GM23338 (cell line): ENCODE measurements at regions not wholly inside any gene's neighbourhood (a gene's known extent, or its start where the extent isn't known, plus 50 kb on each side); places are given as distances from the start of the nearest gene placed in this dataset.

Experiments used
- ATAC-seq: fragments of 200-7000 bp; cut with Tn5 transposase; 3 replicates; pipeline ENCODE4 v1.9.1; 2020
- DNase-seq: peaks from one replicate; pipeline ENCODE4 v3.0.0-alpha.2; 2015; ENCODE audit warnings: low spot score
- H2AFZ ChIP-seq: fragments of 200-600 bp; sonication (generic); 2 replicates; pipeline ENCODE4 v1.8.0; 2016; ENCODE audit warnings: antibody characterized with exemption, mild to moderate bottlenecking, moderate library complexity
- H3F3A ChIP-seq: fragments of 200-600 bp; sonication (generic); replicated peaks from 2 replicates; pipeline ENCODE4 v1.8.0; 2017; ENCODE audit warnings: antibody characterized with exemption, mixed run types, low read depth
- H3K27ac ChIP-seq: fragments of 200-600 bp; sonication (generic); 2 replicates; pipeline ENCODE4 v1.6.1; 2016; ENCODE audit warnings: low read depth
- H3K27me3 ChIP-seq: fragments of 200-600 bp; sonication (generic); 2 replicates; pipeline ENCODE4 v1.8.0; 2016; ENCODE audit warnings: mild to moderate bottlenecking, mixed run types, moderate library complexity; ENCODE audit not compliant: insufficient read depth
- H3K36me3 ChIP-seq: fragments of 200-600 bp; sonication (generic); 2 replicates; pipeline ENCODE4 v1.8.0; 2016; ENCODE audit warnings: mild to moderate bottlenecking; ENCODE audit not compliant: insufficient read depth
- H3K4me1 ChIP-seq: fragments of 200-600 bp; sonication (generic); 2 replicates; pipeline ENCODE4 v1.8.0; 2016; ENCODE audit warnings: mild to moderate bottlenecking, moderate library complexity; ENCODE audit not compliant: insufficient read depth
- H3K4me2 ChIP-seq: fragments of 200-600 bp; sonication (generic); 2 replicates; pipeline ENCODE4 v1.7.1; 2017; ENCODE audit warnings: mixed run types
- H3K4me3 ChIP-seq: fragments of 200-600 bp; sonication (generic); 2 replicates; pipeline ENCODE4 v1.6.1; 2016; ENCODE audit warnings: mixed run types
- H3K79me2 ChIP-seq: fragments of 200-600 bp; sonication (generic); replicated peaks from 2 replicates; pipeline ENCODE4 v1.8.0; 2017; ENCODE audit warnings: mild to moderate bottlenecking; ENCODE audit not compliant: insufficient read depth
- H3K9me2 ChIP-seq: fragments of 200-600 bp; sonication (generic); 2 replicates; pipeline ENCODE4 v1.8.0; 2017; ENCODE audit not compliant: insufficient read depth
- H4K20me1 ChIP-seq: fragments of 200-600 bp; sonication (generic); replicated peaks from 2 replicates; pipeline ENCODE4 v1.8.0; 2017; ENCODE audit warnings: mild to moderate bottlenecking; ENCODE audit not compliant: insufficient read depth
- H3K27ac Mint-ChIP-seq: 2 replicates; pipeline ENCODE4 v1.8.0; 2020; ENCODE audit warnings: inconsistent platforms, mild to moderate bottlenecking, moderate library complexity, mixed read lengths
- H3K27me3 Mint-ChIP-seq: 3 replicates; pipeline ENCODE4 v1.8.0; 2022; ENCODE audit warnings: low read depth, mild to moderate bottlenecking, moderate library complexity, mixed read lengths, inconsistent platforms; ENCODE audit not compliant: insufficient read depth, poor library complexity
- H3K36me3 Mint-ChIP-seq: 3 replicates; pipeline ENCODE4 v1.8.0; 2021; ENCODE audit warnings: low read depth, mild to moderate bottlenecking, inconsistent platforms, moderate library complexity, mixed read lengths
- H3K4me1 Mint-ChIP-seq: 3 replicates; pipeline ENCODE4 v1.8.0; 2020; ENCODE audit warnings: mild to moderate bottlenecking, inconsistent platforms, mixed read lengths
- H3K4me3 Mint-ChIP-seq: 3 replicates; pipeline ENCODE4 v1.8.0; 2021; ENCODE audit warnings: moderate library complexity, mild to moderate bottlenecking, inconsistent platforms, mixed read lengths
- H3K9me3 Mint-ChIP-seq: 3 replicates; pipeline ENCODE4 v1.8.0; 2020; ENCODE audit warnings: moderate library complexity, mild to moderate bottlenecking, inconsistent platforms, mixed read lengths
- CREB1 ChIP-seq: fragments of 250-450 bp; sonication (Bioruptor Pico); IDR thresholded peaks from 2 replicates; pipeline ENCODE4 v1.5.0; 2020; ENCODE audit warnings: low read depth, mild to moderate bottlenecking, moderate library complexity
- CTCF ChIP-seq, 2 experiments: fragments of 200-600 bp in 1 of 2; sonication (generic) in 1 of 2; conservative IDR thresholded peaks; 2 replicates each; pipeline versions ENCODE4 v1.5.1 to v1.6.1; 2016 to 2017; ENCODE audit warnings: antibody characterized with exemption in 2 of 2, low read depth in 2 of 2, mild to moderate bottlenecking in 2 of 2, moderate library complexity in 1 of 2
- ETS1 ChIP-seq: IDR thresholded peaks from 2 replicates; pipeline ENCODE4 v1.6.1; 2016; ENCODE audit warnings: antibody characterized with exemption
- EZH2 ChIP-seq: fragments of 200-600 bp; sonication (generic); IDR thresholded peaks from one replicate; pipeline ENCODE4 v1.8.0; 2017; ENCODE audit warnings: antibody characterized with exemption, mild to moderate bottlenecking, low read depth; ENCODE audit not compliant: unreplicated experiment
- EZH2phosphoT487 ChIP-seq: fragments of 200-600 bp; sonication (generic); IDR thresholded peaks from one replicate; pipeline ENCODE4 v1.8.1; 2018; ENCODE audit warnings: antibody characterized with exemption; ENCODE audit not compliant: unreplicated experiment
- JUNB ChIP-seq: IDR thresholded peaks from one replicate; pipeline ENCODE4 v1.6.1; 2016; ENCODE audit warnings: antibody characterized with exemption; ENCODE audit not compliant: unreplicated experiment
- NANOG ChIP-seq: IDR thresholded peaks from 2 replicates; pipeline ENCODE4 v1.6.1; 2016; ENCODE audit warnings: antibody characterized with exemption, borderline replicate concordance
- POLR2AphosphoS5 ChIP-seq: IDR thresholded peaks from 2 replicates; pipeline ENCODE4 v1.6.1; 2016; ENCODE audit warnings: antibody characterized with exemption, low read depth
- REST ChIP-seq: IDR thresholded peaks from one replicate; pipeline ENCODE4 v1.6.1; 2018; ENCODE audit warnings: antibody characterized with exemption; ENCODE audit not compliant: unreplicated experiment
- STAT1 ChIP-seq: IDR thresholded peaks from one replicate; pipeline ENCODE4 v1.6.1; 2016; ENCODE audit warnings: antibody characterized with exemption; ENCODE audit not compliant: unreplicated experiment
- ZNF114 ChIP-seq: fragments of 250-450 bp; sonication (Bioruptor Pico); IDR thresholded peaks from 2 replicates; pipeline ENCODE4 v1.5.0; 2020; ENCODE audit warnings: mild to moderate bottlenecking, moderate library complexity
- ZNF331 ChIP-seq: fragments of 250-450 bp; sonication (Bioruptor Pico); IDR thresholded peaks from 2 replicates; pipeline ENCODE4 v1.5.0; 2020; ENCODE audit warnings: low read depth, mild to moderate bottlenecking, moderate library complexity
- ZNF462 ChIP-seq: fragments of 250-450 bp; sonication (Bioruptor Pico); IDR thresholded peaks from 2 replicates; pipeline ENCODE4 v1.5.0; 2020; ENCODE audit warnings: mild to moderate bottlenecking, moderate library complexity

GRCh38 chr5:155633338-155633957, 619.9 kb downstream of the KIF4B start:
- H3K27ac ChIP-seq: no peak overlapping the region
- no peak overlapping the region for H3K4me3 ChIP-seq
- Mint-ChIP-seq H3K27me3 (no peaks in the 10 kb centered on the region), H3K27ac (no peak overlapping the region), H3K36me3 (peaks cover 5% of the 10 kb centered on the region; the same call in 2 of the 3 replicates), H3K4me3 (no peak overlapping the region), H3K4me1 (peaks cover 2% of the 10 kb centered on the region; the same call in 1 of the 3 replicates), H3K9me3 (peaks cover 12% of the 10 kb centered on the region)
- no peaks in the 10 kb centered on the region for H3K27me3 ChIP-seq
- DNase-seq (no peak), ATAC-seq (no peak)
- TF ChIP-seq STAT1 (no peak), CREB1 (CRISPR knock-in tag) (no peak), ETS1 (no peak), JUNB (no peak), POLR2AphosphoS5 (no peak), REST (no peak), CTCF (conservative IDR thresholded peaks at IDR 0.05; ENCODE audit: low read depth in 2 of 2) (no peak), EZH2phosphoT487 (no peak), ZNF462 (no peak), ZNF331 (CRISPR knock-in tag) (no peak), EZH2 (no peak), ZNF114 (CRISPR knock-in tag) (no peak), NANOG (no peak)
- no peak overlapping the region for H2AFZ ChIP-seq
- H3K36me3 ChIP-seq: no peaks in the 10 kb centered on the region
- no peak overlapping the region for H3K4me2 ChIP-seq
- no peaks in the 10 kb centered on the region for H3K79me2 ChIP-seq
- H3K9me2 ChIP-seq: no peaks in the 10 kb centered on the region
- H3K4me1 ChIP-seq: no peaks in the 10 kb centered on the region
- no peaks in the 10 kb centered on the region for H3F3A ChIP-seq
- H4K20me1 ChIP-seq: no peaks in the 10 kb centered on the region
